ENCODE measurements at regions not wholly inside any gene's neighbourhood (a gene's known extent, or its start where the extent isn't known, plus 50 kb on each side); places are given as distances from the start of the nearest gene placed in this dataset.

DNA sequence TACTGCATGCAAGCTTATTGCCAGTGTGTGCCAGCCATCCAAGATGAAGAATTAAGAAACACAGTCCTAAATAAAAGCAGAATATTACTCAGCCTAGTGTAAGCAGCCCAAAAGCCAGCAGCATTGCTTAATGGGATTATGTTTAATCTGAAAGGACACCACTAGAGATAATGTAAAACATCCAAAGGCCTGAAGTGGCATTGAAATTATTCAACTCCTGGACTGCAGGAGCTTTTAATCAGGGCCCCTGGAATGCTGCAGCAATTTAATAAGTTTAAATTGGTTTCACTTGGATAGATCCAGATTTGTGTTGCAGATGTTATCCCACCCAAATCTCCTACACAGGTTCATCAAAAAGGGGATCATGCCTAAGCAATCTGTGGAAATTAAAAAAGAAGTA, 193.0 kb downstream of the C12orf50 start:
- DNase-seq (ENCODE audit: low read depth): no peak

DNA sequence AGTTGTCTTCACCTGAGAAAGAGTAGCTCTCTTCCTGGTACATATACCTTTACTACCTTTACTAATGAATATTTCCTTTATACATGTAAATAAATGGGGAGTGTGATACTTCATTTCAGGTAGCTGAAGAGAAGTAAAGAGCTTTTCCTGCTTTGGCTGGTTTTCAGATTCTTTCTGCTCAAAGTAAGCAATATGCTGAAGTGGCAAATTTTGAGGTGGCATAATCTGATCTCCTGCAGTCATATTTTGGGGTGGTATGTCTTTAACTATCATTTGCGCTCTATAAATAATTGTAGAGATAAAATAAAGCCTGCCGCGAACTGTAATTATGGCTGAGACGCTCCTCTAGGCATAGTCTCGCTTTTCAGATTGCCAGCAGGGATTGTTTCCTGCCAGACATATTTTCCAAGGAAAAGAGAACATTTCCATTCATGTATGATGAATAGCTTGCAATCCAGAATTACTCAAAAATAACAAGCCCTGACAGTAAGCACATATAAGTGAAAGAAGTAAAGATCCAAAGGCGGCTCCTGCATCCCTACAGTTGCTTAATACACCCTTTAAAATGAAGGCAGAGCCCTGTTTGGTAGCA, 200.7 kb downstream of the C12orf50 start:
- no peak for DNase-seq (ENCODE audit: low read depth)

DNA sequence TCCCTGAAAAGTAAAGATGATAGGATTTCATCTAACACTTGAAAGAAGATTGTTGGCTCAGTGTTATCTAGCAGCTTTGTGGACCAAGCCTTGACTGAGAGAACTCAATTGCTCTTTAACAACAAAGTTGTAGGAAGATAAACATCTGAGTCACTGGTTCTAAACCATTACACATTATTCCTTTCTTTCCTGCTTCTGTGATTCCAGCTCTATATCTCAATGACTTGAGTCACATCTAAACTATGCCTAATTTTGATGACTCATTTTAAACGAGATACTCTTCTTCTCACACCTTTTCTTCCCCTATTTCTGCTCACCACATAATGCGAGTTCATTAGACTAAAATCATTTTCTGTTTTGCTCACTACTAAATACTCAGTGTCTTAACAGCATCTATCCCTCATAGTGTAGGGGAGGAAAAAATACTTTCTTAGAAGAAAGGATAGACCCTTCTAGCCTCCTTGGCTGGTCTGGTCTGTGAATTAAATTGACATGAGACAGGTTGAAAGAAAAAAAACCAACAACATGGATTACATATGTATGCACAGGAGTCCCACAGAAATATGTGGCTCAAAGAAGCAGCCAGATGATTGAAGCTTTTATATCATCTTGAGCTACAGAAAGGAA, 201.4 kb downstream of the C12orf50 start:
- peak; percentile 63 for DNase-seq (ENCODE audit: low read depth)

DNA sequence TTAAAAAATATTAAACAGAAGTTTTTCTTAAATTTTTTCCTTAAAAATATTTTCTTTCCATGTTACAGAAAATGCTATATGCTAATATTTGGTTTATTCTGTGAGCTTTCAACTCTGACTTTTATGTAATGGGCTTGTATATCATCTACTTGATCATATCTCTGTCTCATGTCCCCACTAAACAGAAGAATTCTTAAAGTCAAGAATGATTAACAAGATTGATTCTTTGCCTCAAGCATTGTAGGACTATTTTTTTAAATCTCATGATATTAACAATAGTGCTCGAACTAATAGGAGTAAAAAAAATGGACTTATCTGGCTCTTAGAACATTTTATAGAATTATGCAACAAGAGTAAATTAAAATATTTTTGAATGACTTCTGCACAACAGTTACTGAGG, 206.3 kb downstream of the C12orf50 start:
- no peak for DNase-seq (ENCODE audit: low read depth)

DNA sequence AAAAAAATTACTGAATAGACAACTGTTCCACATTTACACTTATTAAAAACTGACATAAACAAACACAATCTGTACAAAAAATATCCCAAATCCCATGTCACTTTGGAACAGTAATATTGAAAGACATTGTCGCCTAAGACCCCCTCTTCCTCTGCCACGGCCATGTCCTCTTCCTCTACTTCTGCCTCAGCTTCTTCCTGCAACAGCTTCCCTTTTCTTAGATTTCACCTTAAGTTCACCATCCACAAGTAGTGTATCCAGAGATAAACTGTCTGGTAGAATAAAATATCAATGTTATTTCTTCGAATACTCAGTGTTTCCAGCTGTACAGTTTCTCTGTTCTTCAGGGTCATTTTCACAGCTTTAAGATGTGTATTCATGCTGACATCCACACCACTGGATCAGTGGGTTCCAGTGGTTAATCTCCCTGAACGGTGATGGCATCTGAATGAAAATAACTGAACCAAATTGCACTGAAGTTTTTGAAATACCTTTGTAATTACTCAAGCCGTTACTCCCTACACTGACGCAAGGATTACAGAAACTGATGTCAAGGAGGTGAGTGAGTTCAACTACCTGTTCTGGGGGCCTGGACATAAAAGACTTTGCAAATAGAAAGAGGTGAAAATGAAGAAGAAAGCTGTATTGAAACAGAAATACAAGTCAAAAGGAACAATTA, 208.5 kb downstream of the C12orf50 start:
- peak; percentile 43 for DNase-seq (ENCODE audit: low read depth)

- DNase-seq (ENCODE audit: low read depth): no peak
Measured at GRCh38 chr12:87818441-87818840, 210.8 kb downstream of the C12orf50 start.

GRCh38 chr12:87815771-87816585, 213.2 kb downstream of the C12orf50 start:
- no peak for DNase-seq (ENCODE audit: low read depth)

DNA sequence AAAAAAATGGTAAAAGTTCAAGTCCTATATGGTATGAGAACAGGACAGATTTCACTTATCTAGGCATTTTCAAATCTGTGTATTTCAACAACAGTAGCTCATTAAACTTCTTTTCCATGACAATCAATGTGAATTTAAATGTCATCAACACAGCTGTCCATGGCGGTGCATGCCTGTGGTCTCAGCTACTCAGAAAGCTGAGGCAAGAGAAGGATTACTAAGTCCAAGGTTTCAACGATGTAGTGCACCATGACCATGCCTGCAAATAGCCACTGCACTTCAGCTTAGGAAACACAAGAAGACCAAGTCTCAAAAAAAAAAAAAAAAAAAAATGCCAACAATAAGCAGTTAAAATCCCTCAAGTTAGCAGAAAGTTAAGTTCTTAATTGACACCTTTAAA, 214.6 kb downstream of the C12orf50 start:
- no peak for DNase-seq (ENCODE audit: low read depth)

GRCh38 chr12:87813476-87814234, 215.5 kb downstream of the C12orf50 start:
- peak; percentile 56 for DNase-seq (ENCODE audit: low read depth)

DNA sequence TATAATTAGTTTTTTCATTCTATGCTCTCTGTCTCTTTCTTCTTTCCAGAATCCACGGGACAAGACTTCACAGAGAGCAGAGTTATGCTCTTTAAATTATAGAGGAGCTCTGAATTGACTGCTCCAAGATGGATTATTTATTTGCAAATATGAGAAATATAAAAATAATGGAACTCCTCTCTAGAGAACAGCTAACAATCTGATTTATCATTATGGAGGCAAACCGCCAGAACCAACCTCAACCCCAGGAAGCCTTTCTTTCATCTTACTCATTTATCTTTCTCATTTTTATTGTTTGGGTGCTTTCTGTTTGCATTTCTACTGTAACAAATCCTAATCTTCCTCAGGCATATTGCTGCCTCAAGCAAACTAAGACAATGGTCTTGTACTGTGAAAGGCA, 216.5 kb downstream of the C12orf50 start:
- DNase-seq (ENCODE audit: low read depth): no peak

GRCh38 chr12:87812030-87812429, 217.2 kb downstream of the C12orf50 start:
- no peak for DNase-seq (ENCODE audit: low read depth)

DNA sequence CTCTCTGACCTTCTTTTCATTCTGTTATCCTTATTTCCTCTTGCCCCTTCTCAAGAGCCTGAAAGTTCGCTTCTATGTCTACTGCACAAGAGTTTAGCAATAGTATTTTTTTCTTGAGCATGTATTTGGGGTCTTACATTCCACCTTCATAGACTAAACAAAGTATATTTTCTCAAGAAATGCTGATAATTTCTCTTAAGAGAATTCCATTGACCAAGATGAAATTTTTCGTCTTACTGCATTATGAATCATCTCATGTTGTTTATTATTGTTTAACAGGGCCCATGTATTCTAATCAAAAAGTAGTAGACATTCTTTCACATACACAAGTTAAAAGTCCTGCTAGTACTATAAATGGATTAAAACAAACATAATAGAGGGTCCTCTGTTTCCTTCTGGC, 219.3 kb downstream of the C12orf50 start:
- no peak for DNase-seq (ENCODE audit: low read depth)

DNA sequence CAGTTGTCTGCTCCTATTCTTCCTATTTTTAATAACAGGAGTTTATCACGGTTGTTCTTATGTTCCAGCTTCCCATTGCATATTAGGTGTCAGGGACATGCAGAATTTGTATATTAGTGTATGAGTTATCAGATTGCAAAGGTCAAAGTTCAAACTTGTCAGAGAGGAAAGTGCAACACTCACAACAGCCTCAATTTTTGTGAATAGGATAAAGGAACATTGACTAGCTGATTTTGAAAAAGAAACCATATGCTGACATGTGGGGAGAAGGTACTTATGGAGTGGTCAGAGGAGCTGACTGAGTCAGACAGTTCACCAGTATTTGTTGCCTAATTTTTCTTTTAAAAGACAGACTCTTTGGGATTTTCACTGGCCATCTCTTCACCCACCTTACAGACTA, 222.1 kb downstream of the C12orf50 start:
- DNase-seq (ENCODE audit: low read depth): no peak

- no peak for DNase-seq (ENCODE audit: low read depth)
Measured at GRCh38 chr12:87806310-87806709, 222.9 kb downstream of the C12orf50 start.

GRCh38 chr12:87804386-87804785, 224.8 kb downstream of the C12orf50 start:
- no peak for DNase-seq (ENCODE audit: low read depth)

- no peak for DNase-seq (ENCODE audit: low read depth)
Measured at GRCh38 chr12:87802721-87803011, 226.5 kb downstream of the C12orf50 start.

GRCh38 chr12:87801860-87802720, 227.1 kb downstream of the C12orf50 start:
- no peak for DNase-seq (ENCODE audit: low read depth)

GRCh38 chr12:87796961-87797516, 232.2 kb downstream of the C12orf50 start:
- DNase-seq (ENCODE audit: low read depth): no peak

DNA sequence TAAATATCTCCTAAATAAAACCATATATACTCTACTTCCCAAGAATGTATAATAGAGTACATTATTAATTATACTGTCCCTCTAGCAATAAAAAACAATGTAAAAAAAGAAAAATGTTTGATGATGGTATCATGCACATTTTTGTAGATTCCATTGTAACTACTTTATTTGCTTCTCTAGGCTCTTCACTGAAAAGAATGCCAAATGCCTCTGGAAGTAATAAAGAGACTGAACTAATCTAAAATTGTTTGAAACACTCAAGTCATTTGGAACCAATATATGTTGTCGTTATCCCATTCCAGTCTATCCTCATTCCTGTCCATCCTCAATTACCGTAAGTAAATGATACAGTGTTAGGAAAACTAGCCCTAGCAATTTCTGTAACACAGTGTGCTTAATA, 233.6 kb downstream of the C12orf50 start:
- no peak for DNase-seq (ENCODE audit: low read depth)

DNA sequence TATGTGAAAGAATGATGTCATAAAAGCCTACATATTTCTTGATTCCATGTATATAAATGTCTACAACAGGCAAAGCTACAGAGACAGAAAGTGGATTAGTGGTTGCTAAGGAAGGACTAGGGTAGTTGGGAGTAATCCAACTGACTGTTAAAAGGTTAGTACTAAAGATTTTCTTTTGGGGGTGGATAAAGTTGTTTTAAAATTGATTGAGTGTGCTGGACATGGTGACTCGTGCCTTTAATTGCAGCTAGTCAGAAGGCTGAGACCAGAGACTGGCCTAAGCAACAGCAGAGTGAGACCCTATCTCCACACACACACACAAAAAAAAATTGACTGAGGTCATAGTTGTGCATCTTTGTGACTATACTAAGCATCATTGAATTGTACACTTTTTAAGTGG, 234.3 kb downstream of the C12orf50 start:
- DNase-seq (ENCODE audit: low read depth): no peak

- DNase-seq (ENCODE audit: low read depth): no peak
Measured at GRCh38 chr12:87793131-87793530, 236.1 kb downstream of the C12orf50 start.
